GM19372 (cell line): ENCODE measurements at regions not wholly inside any gene's neighbourhood (a gene's known extent, or its start where the extent isn't known, plus 50 kb on each side); places are given as distances from the start of the nearest gene placed in this dataset.

Experiments
- ATAC-seq: cut with Tn5 transposase; IDR thresholded peaks from one replicate; pipeline ENCODE4 v1.9.1; 2021; ENCODE audit warnings: mild to moderate bottlenecking, low read depth, moderate library complexity; ENCODE audit not compliant: unreplicated experiment

DNA sequence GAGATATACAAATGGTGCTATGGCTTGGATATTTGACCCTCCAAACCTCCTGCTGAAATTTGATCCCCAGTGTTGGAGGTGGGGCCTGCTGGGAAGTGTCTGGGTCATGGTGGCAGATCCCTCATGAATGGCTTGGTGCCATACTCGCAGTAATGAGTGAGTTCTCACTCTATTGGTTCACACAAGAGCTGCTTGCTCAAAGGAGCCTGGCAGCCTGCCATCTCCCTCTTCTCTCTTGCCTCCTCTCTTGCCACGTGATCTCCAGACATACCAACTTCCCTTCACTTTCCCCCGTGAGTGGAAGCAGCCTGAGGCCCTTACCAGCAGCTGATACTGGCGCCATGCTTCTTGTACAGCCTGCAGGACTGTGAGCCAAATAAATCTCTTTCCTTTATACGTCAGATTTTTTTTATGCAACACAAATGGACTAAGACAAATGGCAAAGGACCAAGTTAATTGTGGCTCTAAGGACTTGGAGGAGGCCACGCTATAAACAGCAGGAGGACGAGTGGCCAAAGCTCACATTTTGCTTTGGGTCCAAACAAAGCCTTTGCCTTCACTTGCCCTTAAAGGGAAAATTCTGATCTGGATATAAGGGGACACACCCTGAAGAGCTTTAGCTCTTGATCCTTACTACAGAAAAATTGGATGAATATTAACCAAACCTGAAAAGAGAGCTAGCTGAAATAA lies 214.7 kb downstream of the SS18 start:
- ATAC-seq = no peak

GRCh38 chr18:25873833-25874232 lies 216.6 kb downstream of the SS18 start:
- no peak for ATAC-seq

DNA sequence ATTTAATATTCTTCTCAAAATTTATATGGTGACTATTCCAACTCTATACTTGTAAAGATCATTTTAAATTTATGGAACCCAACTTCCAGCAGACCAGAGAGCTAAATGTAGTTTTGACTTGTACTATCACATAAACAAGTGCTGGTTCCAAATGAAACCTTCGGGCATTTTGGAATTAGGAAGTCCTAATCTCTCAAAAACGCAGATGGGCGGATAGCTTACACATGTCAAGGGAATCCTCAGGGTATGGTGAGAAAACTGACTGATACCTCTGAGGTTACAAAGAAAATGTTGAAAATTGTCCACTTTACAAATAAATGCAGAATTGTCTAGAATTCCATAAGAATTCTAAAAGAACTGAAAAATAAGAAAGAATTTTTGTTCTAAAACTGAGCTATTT lies 224.1 kb downstream of the SS18 start:
- no peak for ATAC-seq

DNA sequence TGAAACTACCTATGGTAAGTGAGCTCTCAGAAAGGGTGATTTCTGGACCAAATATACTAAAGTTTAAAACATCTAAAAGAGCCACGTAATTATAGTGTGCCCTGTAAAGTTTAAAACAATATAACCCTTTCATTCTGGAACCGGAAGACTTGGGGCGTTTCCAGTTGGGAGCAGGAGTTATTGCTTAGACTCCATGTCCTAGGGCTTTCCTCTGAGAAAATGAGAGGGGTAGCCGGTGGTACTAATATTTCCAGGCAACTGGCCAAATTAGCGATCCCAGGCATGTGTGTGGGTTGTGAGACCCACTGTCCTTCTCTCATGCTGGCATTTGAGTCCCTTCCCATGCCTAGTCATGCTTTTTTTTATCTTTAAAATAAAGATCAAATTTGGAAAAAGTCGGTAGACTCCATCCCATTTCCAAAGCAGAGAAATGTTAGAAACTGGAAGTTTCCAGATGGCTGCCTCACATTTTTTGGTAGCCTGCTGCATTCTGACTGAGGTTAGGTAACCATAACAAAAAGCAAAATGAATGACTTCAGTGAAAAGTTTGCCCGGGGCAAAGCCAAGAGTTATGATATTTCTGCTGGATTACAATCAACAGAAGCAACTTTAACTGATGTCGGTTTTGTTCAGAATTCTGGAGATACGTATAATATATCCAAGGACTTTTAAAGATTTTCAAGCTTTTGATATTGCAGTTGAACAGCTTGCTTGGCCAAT lies 227.4 kb downstream of the SS18 start:
- ATAC-seq = no peak

DNA sequence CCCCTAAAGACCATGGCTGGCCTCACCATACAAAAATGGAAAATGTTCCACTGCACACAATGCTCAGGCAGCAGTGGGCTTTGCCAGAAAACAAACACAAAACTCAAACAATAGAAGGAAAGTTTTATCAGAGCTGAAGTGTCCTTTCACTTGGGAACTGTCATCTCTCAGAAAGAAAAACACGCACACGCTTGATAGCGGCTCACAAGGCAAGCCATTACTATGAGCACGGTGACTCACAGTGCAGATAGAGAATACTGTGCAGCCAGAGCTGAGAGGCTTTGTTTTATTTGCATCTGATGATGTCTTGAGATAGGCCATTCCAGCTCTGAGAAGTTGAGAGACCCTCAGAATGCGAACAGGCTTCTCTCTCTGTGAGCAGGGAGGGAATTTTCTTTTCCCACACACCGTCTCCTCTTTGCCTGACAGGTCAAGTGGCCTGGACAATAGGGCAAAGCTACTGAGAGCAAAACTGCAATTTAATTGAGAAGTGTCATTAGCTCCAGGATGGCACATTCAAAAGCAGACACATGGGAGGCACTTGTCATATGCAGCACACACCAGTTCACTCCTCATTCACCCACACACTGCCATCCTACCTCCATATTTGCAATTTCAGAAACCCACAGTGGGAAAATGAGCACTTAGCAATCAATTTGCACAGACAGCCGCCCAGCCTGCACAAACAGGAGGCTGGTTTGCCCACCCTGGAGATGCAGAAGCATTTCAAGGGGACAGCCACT lies 236.6 kb downstream of the SS18 start:
- ATAC-seq = no peak

DNA sequence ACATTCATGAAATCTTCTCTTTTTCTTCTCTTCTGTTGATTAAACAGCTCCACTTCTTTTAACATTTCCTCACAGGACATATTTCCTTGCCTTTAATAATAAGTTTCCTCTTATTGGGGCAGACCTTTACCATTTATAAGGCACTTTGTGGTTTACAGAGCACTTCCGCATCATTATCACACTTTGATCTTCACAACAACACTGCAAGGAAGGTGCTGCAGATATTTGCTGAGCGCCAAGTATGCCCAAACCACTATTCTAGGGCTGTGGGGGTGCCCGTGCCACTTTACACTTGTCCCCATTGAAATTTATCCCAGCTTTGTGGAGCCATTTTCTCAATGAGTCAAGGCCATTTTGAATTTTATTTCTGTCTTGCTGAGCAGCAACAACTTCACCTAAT lies 246.6 kb downstream of the SS18 start:
- ATAC-seq = no peak

- ATAC-seq = no peak
Measured at GRCh38 chr18:25842665-25843064, 247.7 kb downstream of the SS18 start.

DNA sequence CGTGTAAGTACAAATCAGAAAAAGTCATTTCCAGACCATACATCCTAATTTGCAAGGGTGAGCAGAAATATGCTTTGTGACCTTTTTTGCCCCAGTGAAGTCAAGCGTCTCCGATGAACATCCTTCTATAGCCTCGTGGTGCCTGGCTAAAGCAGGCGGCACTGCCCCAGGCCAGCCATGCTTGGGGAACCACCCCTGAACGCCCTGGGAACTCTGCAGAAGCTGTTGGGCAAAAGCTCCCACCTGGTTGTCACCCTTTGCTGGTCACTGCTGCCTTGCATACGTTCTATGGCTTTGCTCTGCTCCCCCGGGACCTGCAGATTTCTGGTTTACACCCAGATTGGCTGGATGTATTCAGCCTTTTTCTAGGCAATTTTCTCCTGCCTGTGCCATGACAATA lies 256.4 kb downstream of the SS18 start:
- ATAC-seq = no peak

GRCh38 chr18:25832001-25832604 lies 258.3 kb downstream of the SS18 start:
- ATAC-seq = no peak

DNA sequence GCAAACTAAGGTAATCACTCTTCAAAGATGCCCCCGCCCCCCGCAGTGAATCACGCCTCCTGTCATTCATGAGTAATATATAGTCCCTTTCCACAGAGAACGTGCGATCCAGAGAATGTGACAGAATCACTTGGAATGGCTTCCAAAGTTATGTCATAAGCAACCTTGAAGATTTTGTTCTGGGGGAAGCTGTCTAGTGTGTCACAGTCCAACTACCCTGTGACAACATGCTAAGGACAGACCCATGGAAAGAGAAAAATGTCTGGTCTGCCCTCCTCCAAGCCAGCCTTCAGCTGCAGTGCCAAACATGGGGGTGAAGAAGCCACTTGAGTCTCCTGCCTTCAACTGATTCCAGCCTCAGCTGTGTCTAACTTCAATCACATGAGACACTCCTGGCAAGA lies 259.1 kb downstream of the SS18 start:
- ATAC-seq = no peak

DNA sequence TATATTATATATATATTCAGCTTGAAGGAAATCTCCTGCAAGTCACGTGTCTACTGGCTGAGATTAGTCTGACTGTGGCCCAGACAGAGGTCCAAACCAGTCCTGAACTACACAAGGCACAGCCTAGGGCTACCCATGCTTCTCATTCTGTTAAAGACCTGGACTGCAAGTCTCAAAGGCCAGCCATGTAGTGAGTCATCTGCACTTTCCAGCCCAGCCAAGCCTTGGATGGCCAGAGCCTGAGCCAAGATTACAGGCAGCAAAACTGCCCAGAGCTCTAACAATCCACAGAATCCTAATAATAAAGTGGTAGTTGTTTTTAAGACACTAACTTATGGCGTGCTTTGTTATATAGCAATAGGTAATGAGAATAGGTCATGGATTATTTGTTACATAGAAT lies 259.6 kb downstream of the SS18 start:
- no peak for ATAC-seq

GRCh38 chr18:25827961-25828561 lies 262.4 kb downstream of the SS18 start:
- no peak for ATAC-seq

DNA sequence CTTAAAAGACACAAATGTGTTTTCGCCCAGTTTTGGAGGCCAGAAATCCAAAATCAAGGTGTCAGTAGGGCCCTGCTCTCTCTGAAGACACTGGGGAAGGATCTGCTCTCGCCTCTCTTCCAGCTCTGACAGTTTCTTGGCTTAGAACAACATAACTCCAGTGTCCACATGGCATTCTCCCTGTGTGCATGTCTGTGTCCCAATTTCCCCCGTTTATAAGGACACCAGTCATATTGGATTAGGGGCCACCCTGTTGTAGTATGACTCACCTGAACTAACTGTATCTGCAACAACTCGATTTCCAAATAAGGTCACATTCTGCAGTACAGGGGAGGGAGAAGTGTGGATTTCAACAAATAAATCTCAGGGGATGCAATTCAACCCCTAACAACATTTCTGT lies 263.2 kb downstream of the SS18 start:
- ATAC-seq = no peak

DNA sequence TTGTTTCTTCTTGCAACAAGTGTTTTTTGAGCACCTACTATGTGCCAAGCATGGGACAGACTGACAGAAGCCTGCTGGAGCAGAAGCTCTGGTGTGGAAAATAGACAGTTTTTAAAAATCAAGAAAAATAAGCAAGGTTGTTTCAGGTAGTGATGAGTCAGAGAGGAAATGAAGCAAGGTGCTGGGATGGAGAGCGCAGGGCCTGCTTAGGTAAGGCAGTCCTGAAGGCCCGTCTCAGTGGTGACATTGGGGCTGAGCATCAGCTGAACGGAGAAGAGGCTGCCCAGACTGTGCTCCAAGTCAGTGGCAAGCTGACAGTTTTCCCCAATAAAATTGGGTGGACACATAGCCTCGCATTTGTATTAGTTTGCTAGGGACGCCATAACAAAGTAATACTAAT lies 263.6 kb downstream of the SS18 start:
- ATAC-seq = no peak

DNA sequence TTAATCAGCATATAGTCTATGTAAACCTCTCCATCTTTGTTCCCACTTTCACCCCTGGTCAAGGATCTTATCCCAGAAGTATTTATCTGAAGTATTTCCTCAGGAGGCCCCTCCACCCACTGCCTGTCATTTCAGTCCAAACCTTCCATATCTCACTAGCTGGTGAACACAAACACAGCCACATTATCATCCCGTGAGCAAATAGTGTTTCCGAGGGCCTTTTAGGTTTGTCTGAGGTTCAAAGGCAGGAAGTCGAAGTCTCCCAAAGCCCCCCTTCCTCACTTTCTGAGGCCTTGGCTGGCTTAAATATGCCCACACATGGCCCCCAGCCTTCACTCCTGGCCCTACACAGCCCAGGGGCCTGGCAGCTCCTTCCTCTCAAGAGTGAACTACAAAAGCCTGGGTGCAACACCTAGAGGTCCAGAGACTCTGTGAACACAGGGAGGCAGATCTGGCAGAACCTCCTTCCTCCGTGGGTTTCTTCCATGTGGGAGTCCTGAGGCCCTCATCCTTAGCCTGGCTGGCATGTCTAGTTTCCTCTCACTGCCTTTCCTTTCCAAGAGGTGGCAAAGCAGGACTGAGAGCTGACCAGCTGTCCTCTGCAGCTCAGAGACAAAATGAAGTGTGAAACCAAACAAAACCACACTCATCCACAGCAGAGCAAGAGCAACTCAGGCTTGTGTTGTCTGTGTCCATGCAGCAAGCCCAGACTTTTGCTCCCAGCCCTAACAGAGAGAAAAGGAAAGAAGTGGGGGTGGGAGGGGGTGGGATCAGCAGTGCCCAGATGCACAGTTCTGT lies 264.2 kb downstream of the SS18 start:
- no peak for ATAC-seq

GRCh38 chr18:25825056-25825455 lies 265.4 kb downstream of the SS18 start:
- no peak for ATAC-seq

- ATAC-seq = no peak
Measured at GRCh38 chr18:25819746-25820363, 270.6 kb downstream of the SS18 start.

DNA sequence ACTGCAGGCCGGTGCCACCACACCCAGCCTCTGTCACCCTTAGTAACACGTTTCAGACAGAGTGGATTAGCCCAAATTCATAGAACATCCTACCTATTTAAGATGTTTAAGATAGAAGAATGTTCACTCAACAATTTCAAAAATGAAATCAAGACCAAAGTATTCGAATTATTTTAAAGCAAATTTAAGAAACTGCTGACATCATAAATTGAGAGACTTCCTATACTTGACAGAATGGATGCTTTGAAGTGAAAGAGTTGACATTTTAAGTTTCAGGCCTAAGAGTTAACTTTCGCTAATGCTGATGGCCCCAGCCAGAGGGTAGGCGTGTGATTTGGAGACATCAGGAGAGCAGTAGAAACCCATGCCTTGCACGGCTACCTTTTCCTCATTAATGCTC lies 271.9 kb downstream of the SS18 start:
- ATAC-seq = no peak

- no peak for ATAC-seq
Measured at GRCh38 chr18:25817546-25818237, 272.7 kb downstream of the SS18 start.
